A204.1 (cell line): ENCODE measurements at regions not wholly inside any gene's neighbourhood (a gene's known extent, or its start where the extent isn't known, plus 50 kb on each side); places are given as distances from the start of the nearest gene placed in this dataset.
"Not testable (repeated sequence)": the region's sequence is repeated elsewhere in the genome, so short reads cannot be mapped to it uniquely, and the experiment has no call there.

Experiments
- FAIRE-seq: peaks from 2 replicates; lab custom pipeline; 2012; peaks lifted over from hg19 to GRCh38; lab: Jason Lieb, UNC

- FAIRE-seq = no peak
Measured at GRCh38 chr3:189375532-189375931, 203.8 kb downstream of the TPRG1 start.

- FAIRE-seq = no peak
Measured at GRCh38 chr3:189383630-189384029, 211.9 kb downstream of the TPRG1 start.

- not testable (repeated sequence) for FAIRE-seq
Measured at GRCh38 chr3:189385880-189386279, 214.1 kb downstream of the TPRG1 start.

GRCh38 chr3:189386739-189387138 is 215.0 kb downstream of the TPRG1 start:
- no peak for FAIRE-seq

GRCh38 chr3:189389346-189389745 is 217.6 kb downstream of the TPRG1 start:
- FAIRE-seq = no peak

GRCh38 chr3:189393598-189393997 is 221.8 kb downstream of the TPRG1 start:
- no peak for FAIRE-seq

- FAIRE-seq = no peak
Measured at GRCh38 chr3:189394599-189395121, 222.9 kb downstream of the TPRG1 start.

GRCh38 chr3:189395825-189396224 is 224.1 kb downstream of the TPRG1 start:
- no peak for FAIRE-seq

GRCh38 chr3:189398656-189399055 is 226.9 kb downstream of the TPRG1 start:
- no peak for FAIRE-seq

- no peak for FAIRE-seq
Measured at GRCh38 chr3:189401196-189401595, 229.4 kb downstream of the TPRG1 start.

- FAIRE-seq = no peak
Measured at GRCh38 chr3:189403194-189403593, 228.0 kb upstream of the TP63 start.

- no peak for FAIRE-seq
Measured at GRCh38 chr3:189404024-189404423, 227.2 kb upstream of the TP63 start.

- no peak for FAIRE-seq
Measured at GRCh38 chr3:189404797-189405484, 226.2 kb upstream of the TP63 start.

GRCh38 chr3:189406148-189406547 is 225.0 kb upstream of the TP63 start:
- FAIRE-seq = no peak

GRCh38 chr3:189410522-189410921 is 220.7 kb upstream of the TP63 start:
- no peak for FAIRE-seq

GRCh38 chr3:189419038-189419437 is 212.2 kb upstream of the TP63 start:
- FAIRE-seq = no peak

- FAIRE-seq = no peak
Measured at GRCh38 chr3:189419683-189420082, 211.5 kb upstream of the TP63 start.

GRCh38 chr3:189424922-189425321 is 206.3 kb upstream of the TP63 start:
- FAIRE-seq = no peak

- FAIRE-seq = no peak
Measured at GRCh38 chr3:189429019-189429418, 202.2 kb upstream of the TP63 start.

GRCh38 chr3:189430166-189430565 is 201.0 kb upstream of the TP63 start:
- no peak for FAIRE-seq

GRCh38 chr3:189442257-189442656 is 188.9 kb upstream of the TP63 start:
- FAIRE-seq = not testable (repeated sequence)

GRCh38 chr3:189446959-189447560 is 184.1 kb upstream of the TP63 start:
- no peak for FAIRE-seq

- FAIRE-seq = no peak
Measured at GRCh38 chr3:189449084-189449483, 182.1 kb upstream of the TP63 start.

GRCh38 chr3:189455009-189455408 is 176.2 kb upstream of the TP63 start:
- no peak for FAIRE-seq
